C4-2B (cell line): ENCODE measurements at regions not wholly inside any gene's neighbourhood (a gene's known extent, or its start where the extent isn't known, plus 50 kb on each side); places are given as distances from the start of the nearest gene placed in this dataset.

Source experiments
- H3K27ac ChIP-seq: fragments of 450-650 bp; 2 replicates; pipeline ENCODE4 v1.5.1; 2017
- ZFX ChIP-seq: fragments of 450-650 bp; IDR thresholded peaks from 2 replicates; pipeline ENCODE4 v1.6.1; 2017
- TF ChIP-seq, protein P1 (sequence below): fragments of 450-650 bp; conservative IDR thresholded peaks from 2 replicates; pipeline ENCODE4 v1.5.1; 2017; ENCODE audit warnings: mild to moderate bottlenecking

DNA sequence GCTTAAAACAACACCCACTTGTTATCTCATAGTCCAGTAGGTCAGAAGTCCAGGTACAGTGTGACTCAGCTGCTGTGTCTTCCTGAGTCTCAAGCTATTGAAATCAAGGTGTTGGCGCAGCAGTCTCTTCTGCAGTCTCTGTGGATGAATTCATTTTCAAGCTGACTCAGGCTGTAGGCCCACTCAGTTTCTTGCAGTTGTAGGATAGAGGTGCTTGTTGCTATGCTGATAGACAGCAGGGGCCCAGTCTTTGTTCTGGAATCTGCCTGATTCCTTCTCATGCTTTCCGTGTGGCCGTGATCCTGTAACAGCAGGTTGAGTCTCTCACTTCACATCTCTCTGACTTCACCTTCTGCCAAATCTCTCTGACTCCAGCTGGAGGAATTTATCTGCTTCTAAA is 400.4 kb upstream of the POM121L12 start:
- TF ChIP-seq, protein P1, sequence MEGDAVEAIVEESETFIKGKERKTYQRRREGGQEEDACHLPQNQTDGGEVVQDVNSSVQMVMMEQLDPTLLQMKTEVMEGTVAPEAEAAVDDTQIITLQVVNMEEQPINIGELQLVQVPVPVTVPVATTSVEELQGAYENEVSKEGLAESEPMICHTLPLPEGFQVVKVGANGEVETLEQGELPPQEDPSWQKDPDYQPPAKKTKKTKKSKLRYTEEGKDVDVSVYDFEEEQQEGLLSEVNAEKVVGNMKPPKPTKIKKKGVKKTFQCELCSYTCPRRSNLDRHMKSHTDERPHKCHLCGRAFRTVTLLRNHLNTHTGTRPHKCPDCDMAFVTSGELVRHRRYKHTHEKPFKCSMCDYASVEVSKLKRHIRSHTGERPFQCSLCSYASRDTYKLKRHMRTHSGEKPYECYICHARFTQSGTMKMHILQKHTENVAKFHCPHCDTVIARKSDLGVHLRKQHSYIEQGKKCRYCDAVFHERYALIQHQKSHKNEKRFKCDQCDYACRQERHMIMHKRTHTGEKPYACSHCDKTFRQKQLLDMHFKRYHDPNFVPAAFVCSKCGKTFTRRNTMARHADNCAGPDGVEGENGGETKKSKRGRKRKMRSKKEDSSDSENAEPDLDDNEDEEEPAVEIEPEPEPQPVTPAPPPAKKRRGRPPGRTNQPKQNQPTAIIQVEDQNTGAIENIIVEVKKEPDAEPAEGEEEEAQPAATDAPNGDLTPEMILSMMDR, result no peak
- H3K27ac ChIP-seq, result no peak overlapping the region

DNA sequence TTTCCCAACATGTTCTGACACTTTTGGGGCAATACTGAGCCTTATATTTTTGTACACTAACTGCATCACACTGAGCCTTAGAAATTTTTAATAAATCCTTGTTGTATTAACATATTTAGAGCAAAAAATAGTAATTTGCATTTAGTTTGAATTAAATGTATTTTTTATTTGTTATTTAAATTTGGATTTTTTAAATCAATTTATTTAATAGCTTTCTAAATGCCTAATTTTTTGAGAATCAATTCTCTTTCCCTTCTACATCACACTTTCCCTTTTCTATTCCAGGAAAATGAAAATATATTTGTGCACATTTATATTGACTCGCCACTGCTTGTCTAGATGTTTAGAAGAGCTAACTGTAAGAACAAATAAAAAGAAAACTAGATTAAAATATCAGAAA is 414.6 kb upstream of the POM121L12 start:
- TF ChIP-seq, protein P1, result no peak
- no peak for TF ChIP-seq ZFX
- no peak overlapping the region for H3K27ac ChIP-seq

DNA sequence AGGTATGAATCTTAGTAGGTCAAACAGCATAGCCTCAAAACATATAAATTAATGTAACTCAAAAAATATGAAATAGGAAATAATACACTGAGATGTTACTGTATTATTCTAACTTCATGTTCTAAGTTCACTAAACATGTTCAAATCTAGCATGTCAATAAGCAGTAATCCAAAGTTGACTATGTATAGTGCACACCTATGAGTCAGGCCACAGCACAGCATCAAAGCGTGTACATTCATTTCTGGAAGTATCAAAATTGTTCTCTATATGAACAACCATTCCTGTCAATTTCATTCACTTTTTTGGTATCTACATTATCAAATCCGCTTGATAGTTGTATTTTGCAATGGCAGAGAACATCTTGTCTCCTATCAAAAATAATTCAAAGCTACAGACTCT is 418.9 kb upstream of the POM121L12 start:
- H3K27ac ChIP-seq, result no peak overlapping the region
- TF ChIP-seq ZFX, result no peak
- TF ChIP-seq, protein P1, result no peak

DNA sequence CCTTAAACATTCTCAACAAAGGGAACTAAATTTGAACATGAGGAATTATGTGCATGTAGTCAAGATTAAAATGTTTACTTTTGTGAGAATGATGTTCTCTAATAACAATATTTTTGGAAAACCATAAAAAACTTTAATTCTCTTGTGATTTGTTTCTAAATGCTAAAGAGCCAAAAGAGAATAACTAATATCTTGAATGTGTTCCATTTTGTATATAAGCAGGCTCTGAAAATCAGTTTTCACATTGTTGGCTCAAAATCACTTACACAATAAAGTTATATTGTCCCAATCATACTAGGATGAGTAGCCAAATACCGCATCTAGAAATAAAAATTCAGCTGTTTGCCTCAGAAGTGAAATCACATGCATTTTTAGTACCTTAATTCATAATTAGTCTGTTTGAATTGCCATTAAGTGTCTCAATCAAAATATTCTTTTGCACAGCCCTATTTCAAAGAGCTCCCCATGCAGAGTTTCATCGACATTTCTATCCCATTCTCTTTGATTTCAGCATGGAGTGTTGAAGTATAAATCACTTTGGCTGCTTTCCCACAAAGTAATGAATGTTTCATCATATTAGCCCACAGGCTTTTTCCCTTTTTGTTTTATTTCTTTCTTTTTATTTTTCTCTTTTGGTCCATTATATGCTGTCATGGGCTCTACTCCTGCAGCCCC is 420.3 kb upstream of the POM121L12 start:
- TF ChIP-seq ZFX, result no peak
- TF ChIP-seq, protein P1, result no peak
- H3K27ac ChIP-seq, result no peak overlapping the region

DNA sequence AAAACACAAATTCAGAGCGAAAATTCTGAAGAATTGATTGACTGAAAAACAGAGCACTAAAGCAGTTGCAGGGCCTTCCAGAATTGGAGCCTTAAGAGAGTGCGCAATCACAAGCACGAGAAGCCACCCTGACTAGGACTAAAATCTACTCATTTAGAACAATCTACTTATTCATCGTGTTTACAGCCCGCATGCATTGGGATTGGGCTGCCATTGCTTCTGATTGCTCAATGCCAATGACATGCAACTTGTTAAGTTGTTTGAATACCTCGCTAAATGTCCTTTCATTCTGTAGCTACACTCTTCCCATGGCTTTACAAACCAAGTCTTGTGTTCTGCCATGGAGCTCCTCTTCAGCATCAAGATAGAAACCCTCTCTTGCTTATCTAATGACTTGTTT is 425.9 kb upstream of the POM121L12 start:
- TF ChIP-seq ZFX, result no peak
- TF ChIP-seq, protein P1, result no peak
- H3K27ac ChIP-seq, result no peak overlapping the region

DNA sequence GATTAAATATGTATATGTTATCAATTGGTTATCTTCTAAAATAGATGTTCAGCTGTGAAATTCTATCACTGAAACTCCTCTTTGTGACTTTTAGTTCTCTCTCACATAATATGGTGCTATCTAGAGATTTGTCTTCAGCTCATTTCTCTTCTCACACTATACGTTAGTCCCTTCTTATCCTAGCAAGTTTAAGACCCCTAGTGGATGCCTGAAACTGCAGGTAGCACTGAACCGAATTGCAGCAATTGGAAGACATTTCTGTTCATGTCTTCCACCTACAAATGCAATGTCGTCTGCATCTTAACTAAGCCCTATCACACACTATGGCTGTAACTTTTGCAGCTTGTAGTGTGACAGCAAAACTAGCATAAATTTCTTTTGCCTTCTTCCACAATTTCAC is 442.7 kb upstream of the POM121L12 start:
- no peak overlapping the region for H3K27ac ChIP-seq
- TF ChIP-seq, protein P1, result peak; percentile 7; the same call in 1 of the 2 replicates
- TF ChIP-seq ZFX, result no peak

DNA sequence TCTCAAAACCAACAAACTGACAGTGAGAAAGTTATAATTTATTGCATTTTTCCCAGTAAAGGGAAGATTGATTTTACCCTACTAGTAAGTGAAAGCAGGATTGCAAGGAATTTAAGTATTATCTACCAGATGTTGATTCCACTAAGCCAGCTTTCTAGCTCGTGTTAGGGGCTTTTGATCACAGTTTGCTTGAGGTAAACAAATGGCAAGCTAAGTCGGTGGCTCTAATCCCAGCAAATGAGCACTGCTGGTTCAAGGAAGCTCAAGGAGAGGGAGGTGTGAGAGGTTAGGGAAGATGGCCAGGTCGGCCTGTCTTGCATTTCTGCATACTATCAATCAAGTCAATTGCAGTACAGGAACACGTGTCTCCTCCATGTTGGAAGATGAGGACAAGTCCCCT is 448.7 kb upstream of the POM121L12 start:
- TF ChIP-seq, protein P1, result no peak
- no peak for TF ChIP-seq ZFX
- no peak overlapping the region for H3K27ac ChIP-seq
